DOHH2 (cell line): ENCODE measurements at regions not wholly inside any gene's neighbourhood (a gene's known extent, or its start where the extent isn't known, plus 50 kb on each side); places are given as distances from the start of the nearest gene placed in this dataset.

ENCODE experiments used
- CTCF ChIP-seq: fragments of 200-600 bp; sonication (generic); IDR thresholded peaks from one replicate; pipeline ENCODE4 v1.5.1; 2014; ENCODE audit warnings: antibody characterized with exemption, mild to moderate bottlenecking, low read depth, low read length; ENCODE audit not compliant: poor library complexity, severe bottlenecking
- EZH2phosphoT487 ChIP-seq: fragments of 200-600 bp; sonication (generic); IDR thresholded peaks from 2 replicates; pipeline ENCODE4 v1.6.1; 2017; ENCODE audit warnings: borderline replicate concordance, mild to moderate bottlenecking, antibody characterized with exemption, low read length, moderate library complexity, mixed read lengths

- TF ChIP-seq CTCF, result no peak
- no peak for TF ChIP-seq EZH2phosphoT487
Measured at GRCh38 chr10:113345826-113346624, 206.8 kb upstream of the HABP2 start.
